Glutamatergic neuron (in vitro differentiated cells): ENCODE measurements at regions not wholly inside any gene's neighbourhood (a gene's known extent, or its start where the extent isn't known, plus 50 kb on each side); places are given as distances from the start of the nearest gene placed in this dataset.

ENCODE experiments used
- DNase-seq: peaks from one replicate; pipeline ENCODE4 v3.0.0; 2022
- H3K27ac Mint-ChIP-seq: one replicate; pipeline ENCODE4 v1.8.0; 2020; ENCODE audit warnings: mild to moderate bottlenecking, mixed read lengths, inconsistent platforms; ENCODE audit not compliant: unreplicated experiment
- H3K27me3 Mint-ChIP-seq: one replicate; pipeline ENCODE4 v1.8.0; 2020; ENCODE audit warnings: mild to moderate bottlenecking, moderate library complexity, mixed read lengths, inconsistent platforms; ENCODE audit not compliant: unreplicated experiment
- H3K36me3 Mint-ChIP-seq: one replicate; pipeline ENCODE4 v1.8.0; 2020; ENCODE audit warnings: mild to moderate bottlenecking, mixed read lengths, inconsistent platforms; ENCODE audit not compliant: unreplicated experiment
- H3K4me1 Mint-ChIP-seq: one replicate; pipeline ENCODE4 v1.8.0; 2020; ENCODE audit warnings: mild to moderate bottlenecking, low read depth, mixed read lengths, inconsistent platforms; ENCODE audit not compliant: unreplicated experiment
- H3K4me3 Mint-ChIP-seq: one replicate; pipeline ENCODE4 v1.8.0; 2020; ENCODE audit warnings: mild to moderate bottlenecking, mixed read lengths, inconsistent platforms; ENCODE audit not compliant: unreplicated experiment
- H3K9me3 Mint-ChIP-seq: one replicate; pipeline ENCODE4 v1.8.0; 2020; ENCODE audit warnings: mild to moderate bottlenecking, moderate library complexity, mixed read lengths, inconsistent platforms; ENCODE audit not compliant: unreplicated experiment
- TF ChIP-seq, protein P1 (sequence below): fragments of 200-600 bp; sonication (generic); IDR thresholded peaks from one replicate; pipeline ENCODE4 v1.5.0; 2021; ENCODE audit not compliant: partially characterized antibody, unreplicated experiment

DNA sequence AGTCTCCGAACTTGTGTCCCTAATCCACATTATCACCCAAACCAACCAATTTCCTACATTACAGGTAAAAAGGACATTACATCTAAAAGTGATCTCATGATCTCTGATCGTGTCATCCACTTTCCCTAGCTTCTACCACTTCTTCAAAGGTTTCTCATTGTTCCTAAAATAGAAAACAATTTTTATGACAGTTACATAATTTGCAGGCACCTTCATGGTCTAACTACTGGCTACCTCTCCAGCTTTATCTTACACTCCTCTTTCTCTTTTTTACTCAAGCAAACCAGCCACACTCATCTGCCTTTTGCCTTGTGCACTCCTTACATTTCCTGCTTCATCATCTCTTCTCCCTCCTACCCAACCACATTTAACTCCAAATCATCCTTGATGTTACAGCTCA, 886.7 kb upstream of the SORCS1 start:
- TF ChIP-seq, protein P1, sequence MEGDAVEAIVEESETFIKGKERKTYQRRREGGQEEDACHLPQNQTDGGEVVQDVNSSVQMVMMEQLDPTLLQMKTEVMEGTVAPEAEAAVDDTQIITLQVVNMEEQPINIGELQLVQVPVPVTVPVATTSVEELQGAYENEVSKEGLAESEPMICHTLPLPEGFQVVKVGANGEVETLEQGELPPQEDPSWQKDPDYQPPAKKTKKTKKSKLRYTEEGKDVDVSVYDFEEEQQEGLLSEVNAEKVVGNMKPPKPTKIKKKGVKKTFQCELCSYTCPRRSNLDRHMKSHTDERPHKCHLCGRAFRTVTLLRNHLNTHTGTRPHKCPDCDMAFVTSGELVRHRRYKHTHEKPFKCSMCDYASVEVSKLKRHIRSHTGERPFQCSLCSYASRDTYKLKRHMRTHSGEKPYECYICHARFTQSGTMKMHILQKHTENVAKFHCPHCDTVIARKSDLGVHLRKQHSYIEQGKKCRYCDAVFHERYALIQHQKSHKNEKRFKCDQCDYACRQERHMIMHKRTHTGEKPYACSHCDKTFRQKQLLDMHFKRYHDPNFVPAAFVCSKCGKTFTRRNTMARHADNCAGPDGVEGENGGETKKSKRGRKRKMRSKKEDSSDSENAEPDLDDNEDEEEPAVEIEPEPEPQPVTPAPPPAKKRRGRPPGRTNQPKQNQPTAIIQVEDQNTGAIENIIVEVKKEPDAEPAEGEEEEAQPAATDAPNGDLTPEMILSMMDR, result no peak
- Mint-ChIP-seq H3K27ac (no peak overlapping the region), H3K4me1 (no peaks in the 10 kb centered on the region), H3K27me3 (no peaks in the 10 kb centered on the region), H3K4me3 (no peak overlapping the region), H3K36me3 (no peaks in the 10 kb centered on the region), H3K9me3 (no peaks in the 10 kb centered on the region)
- DNase-seq, result no peak

DNA sequence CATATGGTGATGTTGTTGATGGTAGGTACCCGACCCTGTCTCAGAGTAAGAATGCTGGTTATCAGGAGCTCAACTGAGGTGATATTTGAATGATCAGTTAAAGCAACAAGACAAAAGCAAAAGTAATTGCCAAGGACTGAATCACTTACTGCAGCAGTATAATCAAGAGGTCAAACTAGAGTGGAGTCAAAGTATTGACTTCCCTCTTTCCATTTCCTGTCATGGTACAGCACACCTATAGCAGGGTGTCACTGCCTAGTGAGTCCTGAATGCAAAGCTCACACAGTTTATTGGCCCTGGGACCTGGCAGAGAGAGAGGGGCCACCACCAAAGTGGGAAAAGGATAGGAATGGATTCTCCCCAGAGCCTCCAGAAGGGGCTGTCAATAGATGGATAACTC, 886.1 kb upstream of the SORCS1 start:
- Mint-ChIP-seq H3K9me3 (no peaks in the 10 kb centered on the region), H3K4me3 (no peak overlapping the region), H3K27ac (no peak overlapping the region), H3K27me3 (no peaks in the 10 kb centered on the region), H3K4me1 (no peaks in the 10 kb centered on the region), H3K36me3 (no peaks in the 10 kb centered on the region)
- DNase-seq, result no peak
- TF ChIP-seq, protein P1, result no peak

DNA sequence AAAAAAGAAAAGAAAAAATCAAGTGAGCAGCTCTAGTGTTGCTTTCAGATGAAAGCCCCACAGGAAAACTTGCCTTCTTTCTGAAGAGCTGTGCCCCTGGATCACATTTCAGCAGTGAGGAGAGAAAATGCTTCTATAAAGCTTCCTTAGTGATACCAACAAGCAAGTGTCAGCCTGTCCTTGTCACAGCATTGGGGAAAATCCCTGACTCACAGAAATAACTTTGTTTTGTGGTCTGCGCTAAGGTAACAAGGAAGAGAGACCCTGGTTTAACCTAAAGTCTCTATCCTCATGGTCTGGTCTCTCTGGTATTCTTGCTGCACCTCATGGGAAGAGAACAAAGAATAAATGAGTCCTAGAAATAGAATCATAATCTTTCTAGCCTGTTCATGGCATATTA, 885.2 kb upstream of the SORCS1 start:
- no peaks in the 10 kb centered on the region for H3K4me1 Mint-ChIP-seq
- TF ChIP-seq, protein P1, result no peak
- no peaks in the 10 kb centered on the region for H3K9me3 Mint-ChIP-seq
- no peak for DNase-seq
- H3K4me3 Mint-ChIP-seq, result no peak overlapping the region
- no peaks in the 10 kb centered on the region for H3K27me3 Mint-ChIP-seq
- H3K27ac Mint-ChIP-seq, result no peak overlapping the region
- no peaks in the 10 kb centered on the region for H3K36me3 Mint-ChIP-seq

DNA sequence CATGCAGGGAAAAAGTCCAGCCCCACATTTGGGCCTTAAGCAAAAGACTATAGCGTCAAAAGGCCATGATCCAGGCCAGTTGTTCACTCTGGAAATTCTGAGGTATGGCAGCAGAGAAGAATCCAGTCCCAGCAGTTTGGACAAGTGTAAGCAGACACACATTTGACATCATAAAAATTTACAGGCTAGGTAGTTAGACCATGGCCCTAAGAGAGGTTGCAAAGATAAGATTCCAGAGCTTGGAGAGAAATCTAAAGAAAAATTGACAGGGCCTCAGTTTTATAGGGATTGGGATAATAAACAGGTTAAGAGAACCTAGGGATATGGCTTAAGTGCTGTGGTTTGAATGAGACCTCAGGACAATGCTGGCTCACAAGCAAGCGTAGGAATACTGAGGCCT, 884.4 kb upstream of the SORCS1 start:
- Mint-ChIP-seq H3K4me3 (no peak overlapping the region), H3K9me3 (no peaks in the 10 kb centered on the region), H3K36me3 (no peaks in the 10 kb centered on the region), H3K27me3 (no peaks in the 10 kb centered on the region), H3K27ac (no peak overlapping the region), H3K4me1 (no peaks in the 10 kb centered on the region)
- TF ChIP-seq, protein P1, result no peak
- DNase-seq, result no peak

DNA sequence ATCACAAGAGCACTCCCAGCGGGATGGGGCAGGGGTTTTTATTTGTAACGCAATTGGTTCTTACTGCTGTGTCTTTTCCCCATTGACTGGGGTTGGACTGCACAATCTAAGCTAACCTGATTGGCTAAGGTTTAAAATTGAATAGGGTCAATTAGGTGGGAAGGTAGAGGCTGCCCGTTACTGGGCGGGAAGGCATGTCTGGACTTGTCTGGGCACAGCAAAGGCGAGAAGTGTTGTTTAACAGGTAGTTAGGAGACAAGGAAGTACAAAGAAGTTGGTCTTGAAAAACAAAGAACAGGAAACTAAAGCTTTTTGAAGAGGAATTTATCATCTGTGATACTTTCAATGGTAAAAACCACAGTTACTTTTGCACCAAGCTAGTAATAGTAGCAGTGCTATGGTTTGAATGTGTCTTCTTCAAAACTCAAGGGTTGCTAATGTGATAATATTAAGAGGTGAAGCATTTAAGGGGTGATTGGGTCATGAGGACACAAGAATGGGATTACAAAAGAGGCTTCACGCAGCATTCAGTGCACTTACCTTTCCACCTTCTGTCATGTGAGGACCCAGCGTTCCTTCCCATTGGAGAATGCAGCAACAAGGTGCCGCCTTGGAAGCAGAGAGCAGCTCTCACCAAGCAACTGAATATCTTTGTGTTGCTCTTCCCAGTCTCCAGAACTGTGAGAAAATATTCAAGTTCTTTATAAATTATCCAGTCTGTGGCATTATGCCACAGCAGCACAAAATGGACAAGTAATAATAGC, 875.5 kb upstream of the SORCS1 start:
- H3K27ac Mint-ChIP-seq, result no peak overlapping the region
- DNase-seq, result no peak
- H3K9me3 Mint-ChIP-seq, result no peaks in the 10 kb centered on the region
- H3K4me1 Mint-ChIP-seq, result no peaks in the 10 kb centered on the region
- TF ChIP-seq, protein P1, result no peak
- H3K27me3 Mint-ChIP-seq, result no peaks in the 10 kb centered on the region
- no peaks in the 10 kb centered on the region for H3K36me3 Mint-ChIP-seq
- no peak overlapping the region for H3K4me3 Mint-ChIP-seq
